Adrenal gland (tissue), 5 donors: ENCODE measurements at regions not wholly inside any gene's neighbourhood (a gene's known extent, or its start where the extent isn't known, plus 50 kb on each side); places are given as distances from the start of the nearest gene placed in this dataset.

Experiments
- POLR2A ChIP-seq, 2 donors: fragments of 450-650 bp; IDR thresholded peaks; one replicate each; pipeline ENCODE4 v1.6.1; 2017; ENCODE audit warnings: antibody characterized with exemption in 2 of 2, mild to moderate bottlenecking in 2 of 2, moderate library complexity in 1 of 2
- TF ChIP-seq, protein P1 (sequence below), 6 experiments: fragments of 450-650 bp in 4 of 6; fragments of 200-600 bp in 2 of 6; sonication (generic) in 1 of 6; IDR thresholded peaks; 1 replicate in 5 of 6; 2 replicates in 1 of 6; pipeline versions ENCODE4 v1.5.1 to v1.8.0; 2016 to 2021; ENCODE audit warnings: antibody characterized with exemption in 6 of 6, mild to moderate bottlenecking in 2 of 6, moderate library complexity in 1 of 6
- donor health status: DM: no; HTN: no; CAD: no.

DNA sequence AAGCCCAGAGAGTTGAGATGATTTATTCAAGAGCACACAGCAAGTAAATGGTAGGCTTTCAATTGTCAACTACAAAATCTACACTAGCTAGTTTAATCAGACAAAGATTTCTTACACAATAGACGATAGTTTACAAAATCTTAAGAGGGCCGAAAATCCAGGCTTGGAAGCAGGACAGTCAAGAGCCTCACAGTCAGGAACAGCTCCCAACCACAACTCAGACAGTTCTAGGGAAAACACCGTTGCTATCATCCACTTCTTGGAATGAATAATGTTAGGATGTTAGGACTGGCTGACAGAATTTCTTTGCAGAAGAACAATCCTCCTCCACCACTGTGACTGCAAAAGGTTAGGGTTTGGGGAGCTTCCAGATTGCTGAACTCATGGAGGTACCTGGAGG is 290.8 kb upstream of the ZPLD1 start:
- no peak for TF ChIP-seq POLR2A (IDR thresholded peaks at IDR 0.05)
- TF ChIP-seq, protein P1, sequence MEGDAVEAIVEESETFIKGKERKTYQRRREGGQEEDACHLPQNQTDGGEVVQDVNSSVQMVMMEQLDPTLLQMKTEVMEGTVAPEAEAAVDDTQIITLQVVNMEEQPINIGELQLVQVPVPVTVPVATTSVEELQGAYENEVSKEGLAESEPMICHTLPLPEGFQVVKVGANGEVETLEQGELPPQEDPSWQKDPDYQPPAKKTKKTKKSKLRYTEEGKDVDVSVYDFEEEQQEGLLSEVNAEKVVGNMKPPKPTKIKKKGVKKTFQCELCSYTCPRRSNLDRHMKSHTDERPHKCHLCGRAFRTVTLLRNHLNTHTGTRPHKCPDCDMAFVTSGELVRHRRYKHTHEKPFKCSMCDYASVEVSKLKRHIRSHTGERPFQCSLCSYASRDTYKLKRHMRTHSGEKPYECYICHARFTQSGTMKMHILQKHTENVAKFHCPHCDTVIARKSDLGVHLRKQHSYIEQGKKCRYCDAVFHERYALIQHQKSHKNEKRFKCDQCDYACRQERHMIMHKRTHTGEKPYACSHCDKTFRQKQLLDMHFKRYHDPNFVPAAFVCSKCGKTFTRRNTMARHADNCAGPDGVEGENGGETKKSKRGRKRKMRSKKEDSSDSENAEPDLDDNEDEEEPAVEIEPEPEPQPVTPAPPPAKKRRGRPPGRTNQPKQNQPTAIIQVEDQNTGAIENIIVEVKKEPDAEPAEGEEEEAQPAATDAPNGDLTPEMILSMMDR (IDR thresholded peaks at IDR 0.05), result no peak
